ENCODE measurements at regions not wholly inside any gene's neighbourhood (a gene's known extent, or its start where the extent isn't known, plus 50 kb on each side); places are given as distances from the start of the nearest gene placed in this dataset.

- H3K9me3 ChIP-seq: peaks cover 0 to 4% of the 10 kb centered on the region in 2 donors
- no peaks in the 10 kb centered on the region for H3K36me3 ChIP-seq
- DNase-seq (ENCODE audit: low spot score in 2 of 2): no peak
- H3K4me3 ChIP-seq: no peak overlapping the region
- H3K27me3 ChIP-seq: no peaks in the 10 kb centered on the region
- intact Hi-C loops (cut with DNase I): no loop called here
- H3K27ac ChIP-seq: no peak overlapping the region
- no peaks in the 10 kb centered on the region for H3K4me1 ChIP-seq
- TF ChIP-seq, protein P1, sequence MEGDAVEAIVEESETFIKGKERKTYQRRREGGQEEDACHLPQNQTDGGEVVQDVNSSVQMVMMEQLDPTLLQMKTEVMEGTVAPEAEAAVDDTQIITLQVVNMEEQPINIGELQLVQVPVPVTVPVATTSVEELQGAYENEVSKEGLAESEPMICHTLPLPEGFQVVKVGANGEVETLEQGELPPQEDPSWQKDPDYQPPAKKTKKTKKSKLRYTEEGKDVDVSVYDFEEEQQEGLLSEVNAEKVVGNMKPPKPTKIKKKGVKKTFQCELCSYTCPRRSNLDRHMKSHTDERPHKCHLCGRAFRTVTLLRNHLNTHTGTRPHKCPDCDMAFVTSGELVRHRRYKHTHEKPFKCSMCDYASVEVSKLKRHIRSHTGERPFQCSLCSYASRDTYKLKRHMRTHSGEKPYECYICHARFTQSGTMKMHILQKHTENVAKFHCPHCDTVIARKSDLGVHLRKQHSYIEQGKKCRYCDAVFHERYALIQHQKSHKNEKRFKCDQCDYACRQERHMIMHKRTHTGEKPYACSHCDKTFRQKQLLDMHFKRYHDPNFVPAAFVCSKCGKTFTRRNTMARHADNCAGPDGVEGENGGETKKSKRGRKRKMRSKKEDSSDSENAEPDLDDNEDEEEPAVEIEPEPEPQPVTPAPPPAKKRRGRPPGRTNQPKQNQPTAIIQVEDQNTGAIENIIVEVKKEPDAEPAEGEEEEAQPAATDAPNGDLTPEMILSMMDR (IDR thresholded peaks at IDR 0.05): no peak
These were observed 210.1 kb upstream of the CHD1 start for GRCh38 chr5:99138911-99139310.

GRCh38 chr5:99133921-99134320 lies 205.1 kb upstream of the CHD1 start:
- Histone ChIP-seq H3K27ac (no peak overlapping the region), H3K36me3 (no peaks in the 10 kb centered on the region), H3K4me1 (no peaks in the 10 kb centered on the region), H3K4me3 (no peak overlapping the region), H3K9me3 (no peaks in the 10 kb centered on the region), H3K27me3 (no peaks in the 10 kb centered on the region)
- TF ChIP-seq, protein P1 (IDR thresholded peaks at IDR 0.05): no peak
- intact Hi-C loops (cut with DNase I): no loop called here
- no peak for DNase-seq (ENCODE audit: low spot score in 2 of 2)

DNA sequence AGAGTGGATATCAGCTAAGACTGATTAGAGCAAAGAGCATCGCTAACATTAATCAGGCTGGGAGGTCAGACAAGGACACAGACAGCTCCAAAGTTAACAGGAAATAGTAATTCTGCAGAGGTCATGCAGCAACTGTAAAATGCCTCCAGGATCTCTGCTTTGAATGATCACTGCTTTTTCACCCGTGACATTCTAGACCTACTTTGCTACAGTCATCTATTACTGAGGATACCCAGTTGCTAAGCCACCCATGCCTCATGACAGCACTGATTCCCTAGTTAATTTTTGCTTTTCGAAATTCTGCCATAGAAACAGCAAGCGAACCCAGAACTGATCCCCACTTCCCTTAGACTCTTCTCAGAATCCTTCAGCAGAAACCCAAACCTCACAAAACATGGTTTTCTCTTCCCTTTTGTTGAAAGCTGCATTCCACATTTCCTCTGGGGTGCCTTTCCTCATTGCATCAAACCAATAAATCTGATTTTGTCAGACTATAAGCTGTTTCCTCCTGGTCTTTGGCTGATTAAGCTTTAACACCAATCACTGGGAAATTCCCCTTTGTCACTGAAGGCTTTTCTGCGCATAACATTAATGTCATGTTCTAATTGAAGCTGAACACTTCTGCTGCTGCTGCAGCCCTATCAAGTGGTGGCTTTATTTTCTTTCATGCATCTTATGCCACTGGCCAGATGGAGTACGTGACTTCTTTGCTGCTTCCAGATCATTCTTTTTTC lies 201.1 kb upstream of the CHD1 start:
- no peak for DNase-seq (ENCODE audit: low spot score in 2 of 2)
- Histone ChIP-seq H3K9me3 (no peaks in the 10 kb centered on the region), H3K36me3 (no peaks in the 10 kb centered on the region), H3K27me3 (no peaks in the 10 kb centered on the region), H3K4me1 (no peaks in the 10 kb centered on the region), H3K27ac (no peak overlapping the region), H3K4me3 (no peak overlapping the region)
- TF ChIP-seq, protein P1 (IDR thresholded peaks at IDR 0.05): no peak
- intact Hi-C loops (cut with DNase I): no loop called here

GRCh38 chr5:99122976-99123375 lies 194.2 kb upstream of the CHD1 start:
- H3K4me3 ChIP-seq: no peak overlapping the region
- H3K27me3 ChIP-seq: no peaks in the 10 kb centered on the region
- TF ChIP-seq, protein P1 (IDR thresholded peaks at IDR 0.05): no peak
- intact Hi-C loops (cut with DNase I): no loop called here
- H3K36me3 ChIP-seq: no peaks in the 10 kb centered on the region
- no peak for DNase-seq (ENCODE audit: low spot score in 2 of 2)
- no peaks in the 10 kb centered on the region for H3K9me3 ChIP-seq
- no peaks in the 10 kb centered on the region for H3K4me1 ChIP-seq
- H3K27ac ChIP-seq: no peak overlapping the region

DNA sequence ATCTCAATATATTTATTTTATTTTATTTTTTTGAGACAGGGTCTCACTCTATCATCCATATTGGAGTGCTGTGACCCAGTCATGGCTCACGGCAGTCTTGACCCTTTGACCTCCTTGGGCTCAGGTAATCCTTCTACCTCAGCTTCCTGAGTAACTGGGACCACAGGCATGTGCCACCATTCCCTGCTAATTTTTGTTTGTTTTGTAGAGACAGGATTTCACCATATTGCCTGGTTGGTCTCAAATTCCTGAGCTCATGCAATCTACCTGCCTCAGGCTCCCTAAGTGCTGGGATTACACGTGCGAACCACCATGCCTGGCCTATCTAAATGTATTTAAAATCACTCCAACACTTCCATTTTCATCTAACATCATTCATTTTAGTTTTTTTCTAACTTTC lies 190.5 kb upstream of the CHD1 start:
- Histone ChIP-seq H3K36me3 (no peaks in the 10 kb centered on the region), H3K27me3 (no peaks in the 10 kb centered on the region), H3K4me3 (no peak overlapping the region), H3K9me3 (no peaks in the 10 kb centered on the region), H3K27ac (no peak overlapping the region), H3K4me1 (no peaks in the 10 kb centered on the region)
- no peak for DNase-seq (ENCODE audit: low spot score in 2 of 2)
- intact Hi-C loops (cut with DNase I): no loop called here
- TF ChIP-seq, protein P1 (IDR thresholded peaks at IDR 0.05): no peak

- TF ChIP-seq, protein P1 (IDR thresholded peaks at IDR 0.05): no peak
- intact Hi-C loops (cut with DNase I): no loop called here
- no peaks in the 10 kb centered on the region for H3K27me3 ChIP-seq
These were observed 187.7 kb upstream of the CHD1 start for GRCh38 chr5:99116526-99116925.

More at GRCh38 chr5:99116526-99116925, 187.7 kb upstream of the CHD1 start:
- Histone ChIP-seq H3K4me1 (no peaks in the 10 kb centered on the region), H3K9me3 (no peaks in the 10 kb centered on the region), H3K27ac (no peak overlapping the region), H3K36me3 (no peaks in the 10 kb centered on the region), H3K4me3 (no peak overlapping the region)
- no peak for DNase-seq (ENCODE audit: low spot score in 2 of 2)

Measured in ascending aorta (tissue), 2 donors.